GM12878 (cell line): ENCODE measurements at regions not wholly inside any gene's neighbourhood (a gene's known extent, or its start where the extent isn't known, plus 50 kb on each side); places are given as distances from the start of the nearest gene placed in this dataset.

Experiments
- CHD1 ChIP-seq: IDR thresholded peaks from 2 replicates; pipeline ENCODE4 v1.6.1; 2012; ENCODE audit warnings: low read depth, low read length, improper control_type of control experiment
- NFXL1 ChIP-seq: fragments of 450-650 bp; IDR thresholded peaks from 2 replicates; pipeline ENCODE4 v1.6.1; 2017; ENCODE audit warnings: antibody characterized with exemption, mild to moderate bottlenecking, borderline replicate concordance
- YY1 ChIP-seq: IDR thresholded peaks from 2 replicates; pipeline ENCODE4 v1.6.1; 2011; ENCODE audit warnings: low read depth, mild to moderate bottlenecking, low read length
- TF ChIP-seq, protein P1 (sequence below), 3 experiments: IDR thresholded peaks in 2 of 3; conservative IDR thresholded peaks in 1 of 3; 2 replicates each; pipeline ENCODE4 v1.5.1; 2011; ENCODE audit warnings: low read depth in 3 of 3, low read length in 3 of 3, mild to moderate bottlenecking in 3 of 3, control low read depth in 2 of 3, moderate library complexity in 2 of 3, inconsistent platforms in 1 of 3, mixed read lengths in 1 of 3; ENCODE audit not compliant: control insufficient read depth in 2 of 3, insufficient read depth in 1 of 3; ENCODE audit errors: extremely low read depth in 1 of 3

GRCh38 chr2:30096451-30096850, 50.4 kb upstream of the YPEL5 start:
- TF ChIP-seq CHD1 (no peak), NFXL1 (no peak), YY1 (no peak)
- TF ChIP-seq, protein P1, sequence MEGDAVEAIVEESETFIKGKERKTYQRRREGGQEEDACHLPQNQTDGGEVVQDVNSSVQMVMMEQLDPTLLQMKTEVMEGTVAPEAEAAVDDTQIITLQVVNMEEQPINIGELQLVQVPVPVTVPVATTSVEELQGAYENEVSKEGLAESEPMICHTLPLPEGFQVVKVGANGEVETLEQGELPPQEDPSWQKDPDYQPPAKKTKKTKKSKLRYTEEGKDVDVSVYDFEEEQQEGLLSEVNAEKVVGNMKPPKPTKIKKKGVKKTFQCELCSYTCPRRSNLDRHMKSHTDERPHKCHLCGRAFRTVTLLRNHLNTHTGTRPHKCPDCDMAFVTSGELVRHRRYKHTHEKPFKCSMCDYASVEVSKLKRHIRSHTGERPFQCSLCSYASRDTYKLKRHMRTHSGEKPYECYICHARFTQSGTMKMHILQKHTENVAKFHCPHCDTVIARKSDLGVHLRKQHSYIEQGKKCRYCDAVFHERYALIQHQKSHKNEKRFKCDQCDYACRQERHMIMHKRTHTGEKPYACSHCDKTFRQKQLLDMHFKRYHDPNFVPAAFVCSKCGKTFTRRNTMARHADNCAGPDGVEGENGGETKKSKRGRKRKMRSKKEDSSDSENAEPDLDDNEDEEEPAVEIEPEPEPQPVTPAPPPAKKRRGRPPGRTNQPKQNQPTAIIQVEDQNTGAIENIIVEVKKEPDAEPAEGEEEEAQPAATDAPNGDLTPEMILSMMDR (IDR thresholded peaks at IDR 0.05 in 2 of 3, conservative IDR thresholded peaks at IDR 0.05 in 1 of 3; ENCODE audit: control insufficient read depth in 2 of 3, extremely low read depth in 1 of 3, insufficient read depth in 1 of 3, low read depth in 3 of 3, low read length in 3 of 3) = no peak
